ENCODE measurements at regions not wholly inside any gene's neighbourhood (a gene's known extent, or its start where the extent isn't known, plus 50 kb on each side); places are given as distances from the start of the nearest gene placed in this dataset.

GRCh38 chr11:79514695-79515094, 73.9 kb upstream of the TENM4 start:
- TF ChIP-seq FOXM1 (IDR thresholded peaks at IDR 0.05; ENCODE audit: borderline replicate concordance, low read depth) (no peak), RAD21 (IDR thresholded peaks at IDR 0.05; ENCODE audit: low read depth) (no peak), TAF1 (IDR thresholded peaks at IDR 0.05; ENCODE audit: low read depth) (no peak), EGR1 (IDR thresholded peaks at IDR 0.05) (no peak), EP300 (IDR thresholded peaks at IDR 0.05; ENCODE audit: borderline replicate concordance) (no peak)

Data from Ishikawa (cell line).